Neural crest cell (in vitro differentiated cells): ENCODE measurements at regions not wholly inside any gene's neighbourhood (a gene's known extent, or its start where the extent isn't known, plus 50 kb on each side); places are given as distances from the start of the nearest gene placed in this dataset.

ENCODE experiments used
- DNase-seq: peaks from one replicate; pipeline ENCODE4 v3.0.0; 2021; ENCODE audit warnings: low read depth, mixed read lengths, low spot score
- H3K27ac Mint-ChIP-seq: one replicate; pipeline ENCODE4 v1.8.0; 2021; ENCODE audit warnings: mild to moderate bottlenecking, mixed read lengths; ENCODE audit not compliant: unreplicated experiment
- H3K27me3 Mint-ChIP-seq: 2 replicates; pipeline ENCODE4 v1.8.0; 2021; ENCODE audit warnings: low read depth, mild to moderate bottlenecking, mixed read lengths
- H3K36me3 Mint-ChIP-seq: 2 replicates; pipeline ENCODE4 v1.8.0; 2021; ENCODE audit warnings: low read depth, mild to moderate bottlenecking, mixed read lengths
- H3K4me1 Mint-ChIP-seq: 2 replicates; pipeline ENCODE4 v1.8.0; 2021; ENCODE audit warnings: mixed read lengths
- H3K4me3 Mint-ChIP-seq: one replicate; pipeline ENCODE4 v1.8.0; 2021; ENCODE audit warnings: mild to moderate bottlenecking, mixed read lengths
- H3K9me3 Mint-ChIP-seq: 2 replicates; pipeline ENCODE4 v1.8.0; 2021; ENCODE audit warnings: mixed read lengths
- CTCF ChIP-seq: fragments of 200-600 bp; sonication (generic); conservative IDR thresholded peaks from 2 replicates; pipeline ENCODE4 v1.5.0; 2021; ENCODE audit warnings: antibody characterized with exemption, mild to moderate bottlenecking

- Mint-ChIP-seq H3K27me3 (no peaks in the 10 kb centered on the region), H3K36me3 (peaks cover 3% of the 10 kb centered on the region), H3K9me3 (peaks cover 19% of the 10 kb centered on the region), H3K4me1 (no peaks in the 10 kb centered on the region), H3K27ac (no peak overlapping the region), H3K4me3 (no peak overlapping the region)
- DNase-seq, result no peak
- TF ChIP-seq CTCF, result no peak
Measured at GRCh38 chr6:74518035-74518434, 687.8 kb downstream of the COL12A1 start.

- H3K4me1 Mint-ChIP-seq, result no peaks in the 10 kb centered on the region
- no peaks in the 10 kb centered on the region for H3K27me3 Mint-ChIP-seq
- no peak for TF ChIP-seq CTCF
- no peak for DNase-seq
- no peak overlapping the region for H3K27ac Mint-ChIP-seq
- peaks cover 10% of the 10 kb centered on the region for H3K36me3 Mint-ChIP-seq
- peaks cover 20% of the 10 kb centered on the region for H3K9me3 Mint-ChIP-seq
- H3K4me3 Mint-ChIP-seq, result no peak overlapping the region
Measured at GRCh38 chr6:74510878-74511277, 695.0 kb downstream of the COL12A1 start.

GRCh38 chr6:74507649-74508048, 698.2 kb downstream of the COL12A1 start:
- no peaks in the 10 kb centered on the region for H3K4me1 Mint-ChIP-seq
- H3K9me3 Mint-ChIP-seq, result peaks cover 24% of the 10 kb centered on the region
- no peaks in the 10 kb centered on the region for H3K27me3 Mint-ChIP-seq
- no peak overlapping the region for H3K4me3 Mint-ChIP-seq
- no peak for TF ChIP-seq CTCF
- DNase-seq, result no peak
- H3K36me3 Mint-ChIP-seq, result peaks cover 15% of the 10 kb centered on the region
- no peak overlapping the region for H3K27ac Mint-ChIP-seq

GRCh38 chr6:74505391-74505790, 700.5 kb downstream of the COL12A1 start:
- Mint-ChIP-seq H3K27ac (no peak overlapping the region), H3K9me3 (peaks cover 19% of the 10 kb centered on the region), H3K27me3 (no peaks in the 10 kb centered on the region), H3K4me1 (no peaks in the 10 kb centered on the region), H3K4me3 (no peak overlapping the region), H3K36me3 (peaks cover 13% of the 10 kb centered on the region)
- DNase-seq, result no peak
- no peak for TF ChIP-seq CTCF

GRCh38 chr6:74504941-74505340, 700.9 kb downstream of the COL12A1 start:
- DNase-seq, result no peak
- Mint-ChIP-seq H3K4me1 (no peaks in the 10 kb centered on the region), H3K9me3 (peaks cover 19% of the 10 kb centered on the region), H3K27me3 (no peaks in the 10 kb centered on the region), H3K36me3 (peaks cover 11% of the 10 kb centered on the region), H3K27ac (no peak overlapping the region), H3K4me3 (no peak overlapping the region)
- TF ChIP-seq CTCF, result no peak

- no peaks in the 10 kb centered on the region for H3K27me3 Mint-ChIP-seq
- H3K4me1 Mint-ChIP-seq, result peaks cover 15% of the 10 kb centered on the region
- H3K4me3 Mint-ChIP-seq, result no peak overlapping the region
- H3K27ac Mint-ChIP-seq, result peak overlapping the region; percentile 35
- peaks cover 5% of the 10 kb centered on the region for H3K36me3 Mint-ChIP-seq
- no peak for TF ChIP-seq CTCF
- H3K9me3 Mint-ChIP-seq, result no peaks in the 10 kb centered on the region
- DNase-seq, result no peak
Measured at GRCh38 chr6:74492587-74492986, 713.3 kb downstream of the COL12A1 start.
